ENCODE measurements at regions not wholly inside any gene's neighbourhood (a gene's known extent, or its start where the extent isn't known, plus 50 kb on each side); places are given as distances from the start of the nearest gene placed in this dataset.

- Histone ChIP-seq H3K4me3 (ENCODE audit: low read depth, low read length, poor library complexity, severe bottlenecking) (no peak overlapping the region), H3K79me2 (ENCODE audit: insufficient read depth, low read depth, low read length) (no peaks in the 10 kb centered on the region), H3K27ac (ENCODE audit: low read depth, low read length, poor library complexity, severe bottlenecking) (no peak overlapping the region), H4K20me1 (ENCODE audit: insufficient read depth, low read length) (no peaks in the 10 kb centered on the region), H3K36me3 (ENCODE audit: insufficient read depth, low read length) (no peaks in the 10 kb centered on the region), H3K9me2 (ENCODE audit: insufficient read depth, low read length) (no peaks in the 10 kb centered on the region), H2AFZ (ENCODE audit: low read length) (no peak overlapping the region), H3K9me3 (ENCODE audit: low read length) (peaks cover 10% of the 10 kb centered on the region; the same call in 1 of the 2 replicates), H3K4me2 (ENCODE audit: low read length) (no peak overlapping the region), H3K4me1 (ENCODE audit: insufficient read depth, low read length, poor library complexity, severe bottlenecking) (no peaks in the 10 kb centered on the region)
- CTCF ChIA-PET (ENCODE audit: unreplicated experiment) = no interaction called here
- no TSS peak for BruUV-seq (replicated peaks)
- DNase-seq (ENCODE audit: low spot score) = no peak
- POLR2A ChIA-PET = interaction anchor here (0.6 to 0.7 kb wide), 4 partner anchors 186 to 1453 kb away, joined by 3 to 5 read pairs (median 4); no protein-coding TSS in a partner anchor
- TF ChIP-seq CTCF (conservative IDR thresholded peaks at IDR 0.05; ENCODE audit: low read length) (no peak), EZH2phosphoT487 (IDR thresholded peaks at IDR 0.05; ENCODE audit: borderline replicate concordance, low read depth, low read length) (no peak)
- intact Hi-C loops (cut with micrococcal nuclease; ENCODE audit: unreplicated experiment) = no loop called here
These were observed 60.5 kb upstream of the LRIG1 start for GRCh38 chr3:66561367-66561766.

GRCh38 chr3:66565301-66565700, 64.5 kb upstream of the LRIG1 start:
- H3K27ac ChIP-seq (ENCODE audit: low read depth, low read length, poor library complexity, severe bottlenecking) = no peak overlapping the region
- TF ChIP-seq CTCF (conservative IDR thresholded peaks at IDR 0.05; ENCODE audit: low read length) (no peak), EZH2phosphoT487 (IDR thresholded peaks at IDR 0.05; ENCODE audit: borderline replicate concordance, low read depth, low read length) (no peak)
- intact Hi-C loops (cut with micrococcal nuclease; ENCODE audit: unreplicated experiment) = no loop called here
- H3K79me2 ChIP-seq (ENCODE audit: insufficient read depth, low read depth, low read length) = no peaks in the 10 kb centered on the region
- no peak overlapping the region for H2AFZ ChIP-seq (ENCODE audit: low read length)
- DNase-seq (ENCODE audit: low spot score) = no peak
- 0 out of 2 replicates have a peak, but pooled peaks cover under 1% of the 10 kb centered on the region for H3K9me3 ChIP-seq (ENCODE audit: low read length)
- no peaks in the 10 kb centered on the region for H3K4me1 ChIP-seq (ENCODE audit: insufficient read depth, low read length, poor library complexity, severe bottlenecking)
- no TSS peak for BruUV-seq (replicated peaks)
- CTCF ChIA-PET (ENCODE audit: unreplicated experiment) = no interaction called here
- H3K4me3 ChIP-seq (ENCODE audit: low read depth, low read length, poor library complexity, severe bottlenecking) = no peak overlapping the region
- POLR2A ChIA-PET = no interaction called here
- no peak overlapping the region for H3K4me2 ChIP-seq (ENCODE audit: low read length)
- H3K9me2 ChIP-seq (ENCODE audit: insufficient read depth, low read length) = no peaks in the 10 kb centered on the region
- no peaks in the 10 kb centered on the region for H3K36me3 ChIP-seq (ENCODE audit: insufficient read depth, low read length)
- H4K20me1 ChIP-seq (ENCODE audit: insufficient read depth, low read length) = no peaks in the 10 kb centered on the region

GRCh38 chr3:66567077-66567476, 66.3 kb upstream of the LRIG1 start:
- no peaks in the 10 kb centered on the region for H3K4me1 ChIP-seq (ENCODE audit: insufficient read depth, low read length, poor library complexity, severe bottlenecking)
- no peaks in the 10 kb centered on the region for H3K9me3 ChIP-seq (ENCODE audit: low read length)
- H2AFZ ChIP-seq (ENCODE audit: low read length) = no peak overlapping the region
- no TSS peak for BruUV-seq (replicated peaks)
- no peak overlapping the region for H3K27ac ChIP-seq (ENCODE audit: low read depth, low read length, poor library complexity, severe bottlenecking)
- no peak overlapping the region for H3K4me3 ChIP-seq (ENCODE audit: low read depth, low read length, poor library complexity, severe bottlenecking)
- no peaks in the 10 kb centered on the region for H3K9me2 ChIP-seq (ENCODE audit: insufficient read depth, low read length)
- intact Hi-C loops (cut with micrococcal nuclease; ENCODE audit: unreplicated experiment) = no loop called here
- no peaks in the 10 kb centered on the region for H4K20me1 ChIP-seq (ENCODE audit: insufficient read depth, low read length)
- POLR2A ChIA-PET = interaction anchor here (0.6 to 0.7 kb wide), 3 partner anchors 15 to 971 kb away, joined by 3 to 6 read pairs (median 5); no protein-coding TSS in a partner anchor
- H3K36me3 ChIP-seq (ENCODE audit: insufficient read depth, low read length) = no peaks in the 10 kb centered on the region
- H3K4me2 ChIP-seq (ENCODE audit: low read length) = no peak overlapping the region
- DNase-seq (ENCODE audit: low spot score) = no peak
- H3K79me2 ChIP-seq (ENCODE audit: insufficient read depth, low read depth, low read length) = no peaks in the 10 kb centered on the region
- no peak for TF ChIP-seq CTCF (conservative IDR thresholded peaks at IDR 0.05; ENCODE audit: low read length)
- TF ChIP-seq EZH2phosphoT487 (IDR thresholded peaks at IDR 0.05; ENCODE audit: borderline replicate concordance, low read depth, low read length) = no peak
- CTCF ChIA-PET (ENCODE audit: unreplicated experiment) = no interaction called here
